ENCODE measurements at regions not wholly inside any gene's neighbourhood (a gene's known extent, or its start where the extent isn't known, plus 50 kb on each side); places are given as distances from the start of the nearest gene placed in this dataset.
A peak's percentile ranks its signal among the peaks of the same experiment; 100 is the strongest.

DNA sequence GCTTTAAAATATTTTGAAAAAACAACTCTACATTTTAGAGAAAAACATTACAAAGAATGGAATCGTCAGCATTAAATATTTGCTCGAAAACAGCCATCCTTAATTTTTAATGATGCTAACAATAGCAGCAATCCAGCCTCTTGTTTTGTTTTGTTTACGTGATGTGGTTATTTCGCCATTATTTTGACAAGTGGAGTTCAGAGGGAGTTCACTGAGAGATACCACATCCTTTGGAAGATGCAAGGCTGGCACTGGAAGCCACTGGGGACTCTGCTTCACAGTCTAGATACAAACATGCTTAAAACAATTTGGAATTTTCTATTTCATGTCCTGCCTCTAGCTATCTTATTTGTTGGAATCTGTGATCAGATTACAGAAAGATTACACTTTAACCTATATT lies 556.3 kb downstream of the PCDH17 start (continued):
- TF ChIP-seq, protein P1, sequence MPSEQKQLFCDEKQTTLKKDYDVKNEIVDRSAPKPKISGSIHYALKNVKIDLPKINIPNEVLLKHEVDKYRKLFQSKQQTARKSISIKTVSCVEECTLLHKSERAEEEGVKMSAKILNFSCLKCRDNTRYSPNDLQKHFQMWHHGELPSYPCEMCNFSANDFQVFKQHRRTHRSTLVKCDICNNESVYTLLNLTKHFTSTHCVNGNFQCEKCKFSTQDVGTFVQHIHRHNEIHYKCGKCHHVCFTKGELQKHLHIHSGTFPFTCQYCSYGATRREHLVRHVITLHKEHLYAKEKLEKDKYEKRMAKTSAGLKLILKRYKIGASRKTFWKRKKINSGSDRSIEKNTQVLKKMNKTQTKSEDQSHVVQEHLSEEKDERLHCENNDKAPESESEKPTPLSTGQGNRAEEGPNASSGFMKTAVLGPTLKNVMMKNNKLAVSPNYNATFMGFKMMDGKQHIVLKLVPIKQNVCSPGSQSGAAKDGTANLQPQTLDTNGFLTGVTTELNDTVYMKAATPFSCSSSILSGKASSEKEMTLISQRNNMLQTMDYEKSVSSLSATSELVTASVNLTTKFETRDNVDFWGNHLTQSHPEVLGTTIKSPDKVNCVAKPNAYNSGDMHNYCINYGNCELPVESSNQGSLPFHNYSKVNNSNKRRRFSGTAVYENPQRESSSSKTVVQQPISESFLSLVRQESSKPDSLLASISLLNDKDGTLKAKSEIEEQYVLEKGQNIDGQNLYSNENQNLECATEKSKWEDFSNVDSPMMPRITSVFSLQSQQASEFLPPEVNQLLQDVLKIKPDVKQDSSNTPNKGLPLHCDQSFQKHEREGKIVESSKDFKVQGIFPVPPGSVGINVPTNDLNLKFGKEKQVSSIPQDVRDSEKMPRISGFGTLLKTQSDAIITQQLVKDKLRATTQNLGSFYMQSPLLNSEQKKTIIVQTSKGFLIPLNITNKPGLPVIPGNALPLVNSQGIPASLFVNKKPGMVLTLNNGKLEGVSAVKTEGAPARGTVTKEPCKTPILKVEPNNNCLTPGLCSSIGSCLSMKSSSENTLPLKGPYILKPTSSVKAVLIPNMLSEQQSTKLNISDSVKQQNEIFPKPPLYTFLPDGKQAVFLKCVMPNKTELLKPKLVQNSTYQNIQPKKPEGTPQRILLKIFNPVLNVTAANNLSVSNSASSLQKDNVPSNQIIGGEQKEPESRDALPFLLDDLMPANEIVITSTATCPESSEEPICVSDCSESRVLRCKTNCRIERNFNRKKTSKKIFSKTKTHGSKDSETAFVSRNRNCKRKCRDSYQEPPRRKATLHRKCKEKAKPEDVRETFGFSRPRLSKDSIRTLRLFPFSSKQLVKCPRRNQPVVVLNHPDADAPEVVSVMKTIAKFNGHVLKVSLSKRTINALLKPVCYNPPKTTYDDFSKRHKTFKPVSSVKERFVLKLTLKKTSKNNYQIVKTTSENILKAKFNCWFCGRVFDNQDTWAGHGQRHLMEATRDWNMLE (tag by site-specific recombination; conservative IDR thresholded peaks at IDR 0.05; ENCODE audit: low read depth), result no peak
- no peak for TF ChIP-seq ZNF335 (tag by site-specific recombination; conservative IDR thresholded peaks at IDR 0.05)
- TF ChIP-seq ZBTB48 (tag by site-specific recombination; IDR thresholded peaks at IDR 0.05), result no peak
- no peak for TF ChIP-seq YY2 (tag by site-specific recombination; IDR thresholded peaks at IDR 0.05)
- TF ChIP-seq ZNF830 (tag by site-specific recombination; IDR thresholded peaks at IDR 0.05; ENCODE audit: low read depth), result no peak
- TF ChIP-seq ZNF239 (tag by site-specific recombination; IDR thresholded peaks at IDR 0.05), result no peak

DNA sequence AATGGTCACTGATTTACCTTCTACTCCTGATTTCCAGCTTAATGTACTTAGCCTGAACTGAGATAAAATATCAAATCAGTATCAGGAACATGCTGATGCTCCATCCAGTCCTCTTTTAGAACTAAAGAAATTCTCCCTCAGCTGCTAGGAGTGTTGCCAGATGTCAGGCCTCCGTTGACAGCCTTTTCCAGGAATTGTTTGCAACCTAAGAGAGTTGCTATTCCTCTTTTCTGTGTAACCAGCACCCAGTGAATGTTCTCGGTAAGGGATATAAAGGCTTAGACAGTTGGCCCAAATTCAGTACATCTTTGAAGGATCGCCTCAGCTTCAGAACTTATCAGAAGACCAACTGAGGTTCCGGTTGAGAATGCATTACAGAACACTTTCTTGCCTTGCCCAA lies 559.0 kb downstream of the PCDH17 start:
- TF ChIP-seq, protein P2, sequence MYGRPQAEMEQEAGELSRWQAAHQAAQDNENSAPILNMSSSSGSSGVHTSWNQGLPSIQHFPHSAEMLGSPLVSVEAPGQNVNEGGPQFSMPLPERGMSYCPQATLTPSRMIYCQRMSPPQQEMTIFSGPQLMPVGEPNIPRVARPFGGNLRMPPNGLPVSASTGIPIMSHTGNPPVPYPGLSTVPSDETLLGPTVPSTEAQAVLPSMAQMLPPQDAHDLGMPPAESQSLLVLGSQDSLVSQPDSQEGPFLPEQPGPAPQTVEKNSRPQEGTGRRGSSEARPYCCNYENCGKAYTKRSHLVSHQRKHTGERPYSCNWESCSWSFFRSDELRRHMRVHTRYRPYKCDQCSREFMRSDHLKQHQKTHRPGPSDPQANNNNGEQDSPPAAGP (tag by site-specific recombination; IDR thresholded peaks at IDR 0.05), result no peak
- no peak for TF ChIP-seq REPIN1 (tag by site-specific recombination; IDR thresholded peaks at IDR 0.05; ENCODE audit: low read depth)
- TF ChIP-seq ZEB2 (tag by site-specific recombination; IDR thresholded peaks at IDR 0.05), result no peak
- no peak for TF ChIP-seq ZNF394 (tag by site-specific recombination; IDR thresholded peaks at IDR 0.05; ENCODE audit: borderline replicate concordance)
- H3K4me1 ChIP-seq (ENCODE audit: control insufficient read depth, insufficient read depth, low read length), result no peaks in the 10 kb centered on the region
- ChIA-PET CTCF (no interaction called here), POLR2A (no interaction called here)
- H3K27ac ChIP-seq (ENCODE audit: extremely low read depth, low read depth, low read length), result no peak overlapping the region
- no peaks in the 10 kb centered on the region for H3K9me3 ChIP-seq (ENCODE audit: control insufficient read depth, insufficient read depth, low read depth, low read length)
- no peak overlapping the region for H3K4me3 ChIP-seq (ENCODE audit: low read depth, low read length)
- no peaks in the 10 kb centered on the region for H3K36me3 ChIP-seq (ENCODE audit: control insufficient read depth in 2 of 2, insufficient read depth in 1 of 2, low read length in 2 of 2)

DNA sequence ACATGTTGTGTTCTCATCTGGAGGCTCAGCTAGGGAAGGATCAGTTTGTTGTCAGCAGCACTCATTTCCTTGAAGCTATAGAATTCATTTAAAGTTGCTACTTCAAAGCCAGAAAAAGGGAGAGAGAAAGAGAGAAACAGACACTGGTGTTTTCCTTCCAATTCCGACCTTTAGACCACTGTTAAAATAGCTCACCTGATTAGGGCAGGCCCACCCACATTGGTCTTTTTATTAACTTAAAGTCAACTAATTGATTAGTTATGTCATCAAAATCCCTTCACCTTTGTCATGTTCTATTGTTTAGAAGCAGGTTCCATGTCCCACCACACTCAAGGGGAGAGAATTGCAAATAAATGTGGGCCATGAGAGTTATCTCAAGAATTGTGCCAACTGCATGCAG lies 560.2 kb downstream of the PCDH17 start:
- TF ChIP-seq ZNF10 (tag by site-specific recombination; IDR thresholded peaks at IDR 0.05), result peak; percentile 91
- TF ChIP-seq ZNF184 (tag by site-specific recombination; IDR thresholded peaks at IDR 0.05), result no peak
- POLR2A ChIA-PET, result no interaction called here
- H3K4me1 ChIP-seq (ENCODE audit: control insufficient read depth, insufficient read depth, low read length), result no peaks in the 10 kb centered on the region
- no peaks in the 10 kb centered on the region for H3K9me3 ChIP-seq (ENCODE audit: control insufficient read depth, insufficient read depth, low read depth, low read length)
- no peak overlapping the region for H3K27ac ChIP-seq (ENCODE audit: extremely low read depth, low read depth, low read length)
- no peaks in the 10 kb centered on the region for H3K36me3 ChIP-seq (ENCODE audit: control insufficient read depth in 2 of 2, insufficient read depth in 1 of 2, low read length in 2 of 2)
- CTCF ChIA-PET, result no interaction called here
- no peak overlapping the region for H3K4me3 ChIP-seq (ENCODE audit: low read depth, low read length)

DNA sequence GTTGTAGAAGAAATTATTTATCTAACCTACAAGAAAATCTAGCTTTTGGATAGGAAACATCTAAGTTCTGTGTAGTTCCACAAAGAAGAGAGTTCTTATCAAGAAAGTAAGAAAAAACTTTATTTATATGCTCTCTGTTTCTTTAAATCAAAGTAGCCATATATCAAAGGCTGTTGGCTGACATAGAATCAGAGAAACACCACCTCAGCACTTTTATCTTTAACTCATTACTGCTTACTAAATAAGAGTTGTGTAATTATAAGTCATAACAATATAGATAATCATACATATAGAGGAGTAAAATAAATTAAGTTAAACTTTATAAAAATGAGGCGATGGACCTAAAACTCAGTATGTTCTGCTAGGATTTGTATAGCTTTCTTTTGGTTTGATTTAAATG lies 570.6 kb downstream of the PCDH17 start:
- Histone ChIP-seq H3K27ac (ENCODE audit: extremely low read depth, low read depth, low read length) (no peak overlapping the region), H3K4me1 (ENCODE audit: control insufficient read depth, insufficient read depth, low read length) (no peaks in the 10 kb centered on the region), H3K36me3 (ENCODE audit: control insufficient read depth in 2 of 2, insufficient read depth in 1 of 2, low read length in 2 of 2) (no peaks in the 10 kb centered on the region), H3K9me3 (ENCODE audit: control insufficient read depth, insufficient read depth, low read depth, low read length) (no peaks in the 10 kb centered on the region), H3K4me3 (ENCODE audit: low read depth, low read length) (no peak overlapping the region)
- TF ChIP-seq ZNF561 (tag by site-specific recombination; IDR thresholded peaks at IDR 0.05; ENCODE audit: borderline replicate concordance) (no peak), OSR2 (tag by site-specific recombination; IDR thresholded peaks at IDR 0.05) (no peak), ZNF768 (tag by site-specific recombination; IDR thresholded peaks at IDR 0.05) (no peak), YY1 (tag by site-specific recombination; IDR thresholded peaks at IDR 0.05) (no peak), BCL11B (tag by site-specific recombination; IDR thresholded peaks at IDR 0.05; ENCODE audit: low read depth) (no peak), ZNF132 (tag by site-specific recombination; IDR thresholded peaks at IDR 0.05; ENCODE audit: borderline replicate concordance) (no peak), ZNF549 (tag by site-specific recombination; IDR thresholded peaks at IDR 0.05) (no peak), ZNF596 (tag by site-specific recombination; IDR thresholded peaks at IDR 0.05) (no peak), SETDB1 (IDR thresholded peaks at IDR 0.05; ENCODE audit: insufficient read length, low read length) (no peak), ZBTB17 (tag by site-specific recombination; IDR thresholded peaks at IDR 0.05) (no peak)
- ChIA-PET POLR2A (no interaction called here), CTCF (no interaction called here)

Measured in HEK293 (cell line).